DMS 273 treated with DMSO at 0.1 percent for 48 hours (cell line): ENCODE measurements at regions not wholly inside any gene's neighbourhood (a gene's known extent, or its start where the extent isn't known, plus 50 kb on each side); places are given as distances from the start of the nearest gene placed in this dataset.
"Not testable (repeated sequence)": the region's sequence is repeated elsewhere in the genome, so short reads cannot be mapped to it uniquely, and the experiment has no call there.

Experiments
- DNase-seq: peaks from one replicate; lab custom pipeline; 2025; lab: John Stamatoyannopoulos, UW

DNA sequence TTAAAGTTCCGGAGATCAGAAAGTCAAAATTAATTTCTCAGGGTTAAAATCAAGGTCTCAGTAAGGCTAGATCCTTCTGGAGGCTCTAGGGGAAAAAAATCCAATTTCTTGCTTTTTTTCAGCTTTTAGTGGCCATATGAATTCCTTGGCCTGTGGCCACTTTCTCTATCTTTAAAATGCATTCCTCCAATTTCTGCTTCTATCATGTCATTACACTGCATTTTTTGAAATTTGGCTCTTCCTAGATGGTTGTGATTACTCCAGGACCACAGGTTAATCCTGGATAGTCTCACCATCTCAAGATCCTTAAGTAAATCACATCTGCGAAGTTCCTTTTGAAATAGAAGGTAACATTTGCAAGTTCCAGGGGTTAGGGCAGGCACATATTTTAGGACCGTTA lies 1294.9 kb upstream of the CITED2 start:
- no peak for DNase-seq

DNA sequence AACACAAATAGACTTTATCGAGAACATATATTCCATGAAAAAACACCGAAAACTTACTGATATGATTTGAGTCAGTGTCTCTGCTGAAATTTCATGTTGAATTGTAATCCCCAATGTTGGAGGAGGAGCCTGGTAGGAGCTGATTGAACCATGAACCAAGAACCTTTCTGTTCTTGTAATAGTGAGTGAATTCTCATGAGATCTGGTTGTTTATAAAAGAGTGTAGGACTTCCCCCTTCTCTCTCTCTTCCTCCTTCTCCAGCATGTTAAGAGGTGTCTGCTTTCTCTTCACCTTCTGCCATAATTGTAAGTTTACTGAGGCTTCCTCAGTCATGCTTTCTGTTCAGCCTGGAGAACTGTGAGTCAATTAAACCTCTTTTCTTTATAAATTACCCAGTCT lies 1289.3 kb upstream of the CITED2 start:
- DNase-seq, result no peak

DNA sequence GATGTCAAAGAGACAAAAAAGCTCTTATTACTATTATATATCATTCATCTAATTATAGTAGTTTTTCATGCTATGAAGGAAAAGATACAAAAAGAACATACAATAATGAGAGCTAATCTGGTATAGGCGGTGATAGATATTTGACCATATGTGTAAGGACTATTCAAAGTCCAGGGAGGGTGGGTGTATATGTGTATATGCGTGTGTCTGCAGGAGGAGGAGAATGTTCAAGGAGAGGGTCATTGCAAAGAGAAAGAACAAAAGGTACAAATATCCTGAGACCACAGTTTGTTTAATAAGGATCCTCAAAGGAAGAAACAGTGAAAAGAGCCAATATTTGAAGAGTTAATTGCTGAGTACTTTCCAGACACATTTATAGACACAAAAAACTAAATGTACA lies 1288.6 kb upstream of the CITED2 start:
- no peak for DNase-seq

DNA sequence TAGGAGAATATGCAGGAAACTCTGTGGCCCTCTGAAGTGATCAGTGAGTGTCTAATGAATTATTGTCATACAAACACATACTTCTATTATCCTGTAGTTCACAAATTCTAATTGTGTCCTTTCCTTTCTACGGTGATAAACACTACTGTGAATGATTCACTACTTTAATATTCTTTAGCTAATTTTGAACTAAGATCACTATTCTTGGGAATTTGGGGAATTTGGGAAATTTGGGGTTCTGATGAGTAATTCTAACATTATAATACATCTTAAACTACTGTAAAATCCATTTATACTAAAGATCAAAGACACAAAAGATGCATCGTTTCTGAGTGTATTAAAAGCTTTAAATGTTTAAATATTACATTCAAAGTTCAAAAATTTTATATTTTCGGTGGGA lies 1287.2 kb upstream of the CITED2 start:
- no peak for DNase-seq

DNA sequence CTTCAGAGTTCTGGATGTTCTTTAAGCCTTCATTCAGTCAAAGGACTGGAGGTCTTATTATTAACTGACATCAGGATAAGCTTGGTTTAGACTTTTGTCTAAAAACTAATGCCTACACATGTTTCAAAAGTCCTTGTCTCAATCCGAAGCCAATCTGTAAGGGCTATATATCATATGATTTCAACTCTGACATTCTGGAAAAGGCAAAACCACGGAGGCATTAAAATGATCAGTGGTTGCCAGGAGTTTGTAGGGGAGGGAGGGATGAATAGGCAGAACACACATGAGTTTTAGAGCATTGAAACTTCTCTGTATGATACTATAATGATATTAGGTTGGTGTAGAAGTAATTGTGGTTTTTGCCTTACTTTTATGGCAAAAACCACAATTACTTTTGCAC lies 1285.8 kb upstream of the CITED2 start:
- no peak for DNase-seq

DNA sequence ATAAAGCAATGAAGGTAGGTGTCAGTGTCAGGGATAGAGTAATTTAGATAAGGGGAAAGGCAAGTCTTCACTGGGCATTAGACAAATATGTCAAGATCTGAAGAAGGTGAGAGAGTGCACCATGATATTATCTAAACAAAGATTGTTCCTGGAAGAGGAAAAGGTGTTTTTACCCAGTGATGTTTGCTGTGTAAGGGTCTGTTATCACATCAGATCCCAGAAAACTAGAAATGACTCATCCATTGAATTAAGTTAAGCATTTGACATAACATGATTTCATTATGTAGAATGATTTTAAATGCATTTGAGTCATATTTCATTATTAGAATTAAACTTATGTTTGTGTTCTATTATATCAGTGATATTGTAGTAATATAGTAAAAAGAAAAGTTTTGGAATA lies 1279.5 kb upstream of the CITED2 start:
- no peak for DNase-seq

DNA sequence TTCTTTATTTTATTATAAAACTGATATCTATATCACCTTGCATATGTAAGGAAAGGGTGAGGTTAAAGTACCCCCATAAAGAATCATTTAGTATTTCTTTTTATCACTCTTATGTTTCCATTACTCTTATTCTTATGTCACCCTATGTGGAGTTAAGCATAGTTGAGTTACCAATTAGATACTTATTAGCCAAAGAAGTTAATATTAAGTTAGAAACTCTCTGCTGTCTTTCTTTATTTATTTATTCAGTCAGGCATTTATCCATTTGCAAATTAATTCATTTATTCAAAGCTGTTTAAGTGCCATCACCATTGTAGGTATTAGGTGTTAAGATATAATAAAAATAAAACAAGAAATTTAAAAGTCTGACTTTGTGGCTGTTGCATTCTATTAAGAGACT lies 1279.1 kb upstream of the CITED2 start:
- no peak for DNase-seq

DNA sequence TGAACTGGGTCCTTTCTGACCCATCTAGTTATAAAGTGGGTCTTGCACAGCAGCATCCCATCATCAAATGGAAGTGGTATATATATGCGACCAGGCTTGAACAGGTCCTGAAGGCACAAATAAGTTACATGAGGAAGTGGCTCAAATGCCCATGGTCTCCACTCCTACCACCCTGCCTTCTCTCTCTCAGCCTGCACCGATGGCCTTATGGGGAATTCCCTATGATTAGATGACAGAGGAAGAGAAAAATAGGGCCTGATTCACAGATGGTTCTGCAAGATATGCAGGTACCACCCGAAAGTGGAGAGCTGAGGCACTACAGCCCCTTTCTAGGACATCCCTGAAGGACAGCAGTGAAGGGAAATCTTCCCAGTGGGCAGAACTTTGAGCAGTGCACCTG lies 1275.1 kb upstream of the CITED2 start:
- DNase-seq, result not testable (repeated sequence)

DNA sequence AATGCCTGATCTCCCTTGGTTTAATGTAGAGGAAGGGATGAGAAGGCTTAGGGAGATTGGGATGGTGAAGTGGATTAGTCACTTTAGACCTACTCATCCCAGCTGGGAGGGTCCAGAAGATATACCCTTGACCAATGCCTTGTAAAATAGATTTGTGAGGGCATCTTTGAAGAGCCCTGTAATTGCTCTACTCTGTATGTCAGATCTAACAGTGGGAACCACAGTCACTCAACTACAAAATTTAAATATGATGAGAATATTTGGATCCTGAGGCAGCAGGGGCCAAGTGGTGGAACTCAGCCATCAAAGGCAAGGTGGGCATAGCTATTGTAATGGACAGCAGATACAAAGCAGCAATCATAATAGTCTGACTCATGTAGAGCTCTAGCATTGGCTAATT lies 1272.9 kb upstream of the CITED2 start:
- DNase-seq, result not testable (repeated sequence)

DNA sequence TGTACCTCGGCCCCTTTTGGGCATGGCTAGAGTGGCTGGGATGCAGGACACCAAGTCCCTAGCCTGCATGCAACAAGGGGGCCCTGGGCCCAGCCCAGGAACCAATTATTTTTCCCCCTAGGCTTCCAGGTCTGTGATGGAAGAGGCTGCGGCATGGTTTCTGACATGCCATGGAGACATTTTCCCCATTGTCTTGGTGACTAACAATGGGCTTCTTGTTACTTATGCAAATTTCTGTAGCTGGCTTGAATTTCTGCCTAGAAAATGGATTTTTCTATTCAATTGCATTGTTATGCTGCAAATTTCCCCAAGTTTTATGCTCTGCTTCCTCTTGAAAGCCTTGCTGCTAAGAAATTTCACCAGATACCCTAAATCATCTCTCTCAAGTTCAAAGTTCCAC lies 1269.6 kb upstream of the CITED2 start:
- no peak for DNase-seq

DNA sequence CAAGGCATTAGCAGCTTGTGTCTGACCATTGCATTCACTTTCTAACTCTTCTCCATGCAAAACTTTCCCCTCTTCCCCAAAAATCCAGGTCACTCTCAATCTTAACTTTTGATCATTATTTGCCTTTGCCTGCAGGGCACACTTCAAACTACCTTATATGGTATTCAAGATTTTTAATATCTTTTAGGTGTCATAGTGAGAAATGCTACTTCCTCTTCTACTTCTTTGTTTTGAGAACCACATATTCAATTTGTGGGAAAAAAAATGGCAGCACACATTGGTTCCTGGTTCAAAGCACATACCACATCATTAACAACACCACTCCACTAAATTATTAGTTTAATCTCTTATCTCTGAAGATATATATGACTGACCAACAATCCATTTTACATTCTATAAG lies 1267.0 kb upstream of the CITED2 start:
- DNase-seq, result no peak

DNA sequence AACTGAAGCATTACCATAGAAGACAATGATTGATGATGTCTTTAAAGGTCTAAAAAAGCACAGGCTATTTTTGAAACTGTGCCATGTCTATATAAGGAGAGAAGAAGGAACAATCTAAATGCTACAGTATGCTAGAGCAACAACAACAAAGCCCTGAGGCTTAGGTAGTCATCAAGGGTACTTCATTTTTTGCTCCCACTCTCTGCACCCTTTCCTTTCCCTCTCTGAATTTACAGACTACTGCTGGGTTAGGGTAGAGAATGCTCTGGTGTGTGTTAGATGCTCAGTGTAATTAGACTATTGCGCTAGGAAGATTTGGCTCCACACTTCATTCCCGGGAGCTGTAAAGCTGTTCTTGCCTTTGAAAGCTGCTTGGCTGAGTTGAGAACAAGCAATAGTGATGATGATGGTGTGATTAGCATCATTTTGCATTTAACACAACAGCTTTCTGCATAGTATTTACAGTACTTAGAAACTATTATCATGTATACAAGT lies 1262.5 kb upstream of the CITED2 start:
- no peak for DNase-seq

DNA sequence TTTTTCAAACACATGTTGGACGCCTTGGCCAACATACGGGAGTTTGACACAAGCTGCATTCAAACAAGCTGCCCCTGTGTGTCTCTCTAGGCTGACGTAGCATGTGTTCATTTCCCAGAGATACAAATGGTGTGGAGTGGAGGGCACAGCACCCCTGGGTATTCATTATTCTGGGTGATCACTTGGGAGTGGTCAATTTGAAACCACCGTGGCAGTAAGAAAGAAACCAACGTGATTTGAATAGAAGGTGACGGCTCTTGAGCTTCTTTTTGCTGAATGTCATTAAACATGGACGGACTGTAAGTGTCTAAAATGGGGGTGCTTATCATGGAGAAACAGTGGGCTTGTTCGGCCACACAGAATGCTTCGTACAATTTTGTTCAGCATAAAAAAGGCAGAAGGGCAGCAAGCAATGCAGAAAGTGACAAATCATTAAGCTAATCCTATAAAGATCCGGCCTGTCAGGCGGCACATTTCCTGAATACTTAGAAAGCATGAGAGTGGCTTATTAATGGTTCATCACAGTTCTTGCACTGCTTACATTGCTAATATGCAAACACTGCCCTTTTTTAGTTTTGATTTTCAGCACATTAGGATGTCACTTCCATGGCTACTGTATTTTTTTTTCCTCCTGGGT lies 1261.9 kb upstream of the CITED2 start:
- no peak for DNase-seq

DNA sequence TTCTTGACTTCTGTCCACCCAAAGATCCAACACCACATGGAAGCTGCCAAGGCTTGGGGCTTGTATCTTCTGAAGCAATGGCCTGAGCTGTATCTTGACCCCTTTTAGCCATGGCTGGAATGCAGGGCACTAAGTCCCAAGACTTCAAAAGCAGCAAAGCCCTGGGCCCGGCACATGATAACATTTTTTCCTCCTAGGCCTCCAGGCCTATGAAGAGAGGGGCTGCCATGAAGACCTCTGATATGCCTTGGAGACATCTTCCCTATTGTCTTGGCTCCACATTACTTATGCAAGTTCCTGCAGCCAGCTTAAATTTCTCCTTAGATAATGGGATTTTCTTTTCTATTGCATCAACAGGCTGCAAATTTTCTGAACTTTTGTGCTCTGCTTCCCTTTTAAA lies 1252.6 kb upstream of the CITED2 start:
- DNase-seq, result no peak

DNA sequence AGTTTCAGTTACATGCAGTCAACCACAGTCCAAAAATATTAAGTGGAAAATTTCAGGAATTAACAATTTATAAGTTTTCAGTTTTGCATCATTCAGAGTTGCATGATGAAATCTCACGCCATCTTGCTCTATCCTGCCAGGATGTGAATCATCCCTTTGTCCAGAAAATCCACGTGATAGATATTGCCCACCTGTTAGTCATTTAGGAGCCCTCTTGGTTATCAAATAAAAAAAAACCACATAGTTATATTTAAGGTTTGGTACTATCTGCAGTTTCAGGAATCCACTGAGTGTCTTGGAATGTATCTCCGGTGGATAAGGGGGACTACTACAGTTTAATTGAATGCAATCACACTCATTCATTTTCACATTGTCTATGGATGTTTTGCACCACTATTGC lies 1249.0 kb upstream of the CITED2 start:
- DNase-seq, result no peak

DNA sequence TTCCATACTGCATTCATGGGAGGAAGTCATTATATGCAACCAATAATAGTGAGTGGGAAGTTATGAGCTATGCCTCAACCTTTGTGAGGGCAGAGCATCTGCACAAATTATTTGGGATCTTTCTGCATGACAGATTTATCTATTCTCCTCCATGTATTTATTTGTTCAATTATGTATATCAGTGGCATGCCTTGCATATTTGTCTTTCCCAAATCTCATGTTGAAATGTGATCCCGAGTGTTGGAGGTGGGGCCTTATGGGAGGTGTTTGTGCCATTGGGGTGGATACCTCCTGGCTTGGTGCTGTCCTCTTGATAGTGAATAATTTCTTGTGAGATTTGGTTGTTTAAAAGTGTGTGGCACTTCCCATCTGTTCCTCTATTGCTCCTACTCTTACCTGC lies 1246.0 kb upstream of the CITED2 start:
- no peak for DNase-seq

DNA sequence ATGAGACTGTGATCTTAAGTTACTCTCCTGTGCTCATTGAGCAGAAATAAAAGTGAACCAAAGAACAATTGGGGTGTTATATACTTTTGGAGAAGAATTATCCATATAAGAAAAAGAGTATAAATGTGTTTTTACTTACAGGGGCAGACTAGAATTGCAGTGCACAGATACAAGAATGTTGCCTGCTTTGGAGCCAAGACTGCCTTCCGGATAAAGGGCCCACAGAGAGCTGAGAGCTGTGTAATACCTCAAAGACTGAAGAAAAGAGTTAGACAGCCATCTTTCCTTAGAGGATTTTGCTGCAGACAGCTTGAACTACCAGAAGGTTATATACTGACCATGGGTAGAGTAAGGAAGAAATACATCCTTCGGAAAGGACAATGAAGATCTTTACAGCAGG lies 1235.5 kb upstream of the CITED2 start:
- DNase-seq, result no peak

DNA sequence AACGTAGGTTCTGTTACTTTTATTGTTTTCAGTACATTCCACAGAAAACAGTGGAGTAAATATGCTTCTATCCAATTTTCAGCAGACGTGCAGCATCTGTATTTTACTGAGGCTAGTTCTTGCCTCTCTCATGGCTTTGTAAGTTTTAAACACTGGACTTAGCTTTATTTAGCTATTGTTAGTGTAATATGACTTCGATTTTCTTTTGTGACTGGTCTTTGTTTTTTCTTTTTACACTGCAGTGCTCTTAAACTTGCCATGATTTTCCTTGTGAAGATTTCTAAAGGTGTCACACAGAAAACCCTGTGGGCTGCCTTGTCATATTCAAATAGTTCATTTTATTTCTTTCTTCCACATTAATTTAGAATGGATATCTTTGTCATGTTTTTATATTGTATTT lies 1234.9 kb upstream of the CITED2 start:
- DNase-seq, result no peak

DNA sequence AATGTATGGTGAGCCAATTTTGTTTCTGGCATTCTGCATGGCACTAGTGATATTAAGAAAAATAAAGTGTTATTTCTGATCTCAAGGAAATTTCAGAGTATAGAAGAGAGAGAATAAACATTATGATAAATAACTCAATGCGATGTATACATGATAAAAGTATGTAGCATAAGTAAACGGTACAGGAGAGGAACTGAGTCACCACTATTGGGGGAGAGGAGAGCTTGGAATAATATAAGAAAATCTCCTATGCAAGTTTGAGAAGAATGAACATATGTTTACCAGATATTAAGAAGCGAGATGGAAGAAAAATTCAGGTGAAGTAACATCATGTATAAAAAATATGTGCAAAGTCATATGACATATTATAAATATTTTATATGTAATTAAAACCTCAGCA lies 1230.3 kb upstream of the CITED2 start:
- DNase-seq, result no peak

DNA sequence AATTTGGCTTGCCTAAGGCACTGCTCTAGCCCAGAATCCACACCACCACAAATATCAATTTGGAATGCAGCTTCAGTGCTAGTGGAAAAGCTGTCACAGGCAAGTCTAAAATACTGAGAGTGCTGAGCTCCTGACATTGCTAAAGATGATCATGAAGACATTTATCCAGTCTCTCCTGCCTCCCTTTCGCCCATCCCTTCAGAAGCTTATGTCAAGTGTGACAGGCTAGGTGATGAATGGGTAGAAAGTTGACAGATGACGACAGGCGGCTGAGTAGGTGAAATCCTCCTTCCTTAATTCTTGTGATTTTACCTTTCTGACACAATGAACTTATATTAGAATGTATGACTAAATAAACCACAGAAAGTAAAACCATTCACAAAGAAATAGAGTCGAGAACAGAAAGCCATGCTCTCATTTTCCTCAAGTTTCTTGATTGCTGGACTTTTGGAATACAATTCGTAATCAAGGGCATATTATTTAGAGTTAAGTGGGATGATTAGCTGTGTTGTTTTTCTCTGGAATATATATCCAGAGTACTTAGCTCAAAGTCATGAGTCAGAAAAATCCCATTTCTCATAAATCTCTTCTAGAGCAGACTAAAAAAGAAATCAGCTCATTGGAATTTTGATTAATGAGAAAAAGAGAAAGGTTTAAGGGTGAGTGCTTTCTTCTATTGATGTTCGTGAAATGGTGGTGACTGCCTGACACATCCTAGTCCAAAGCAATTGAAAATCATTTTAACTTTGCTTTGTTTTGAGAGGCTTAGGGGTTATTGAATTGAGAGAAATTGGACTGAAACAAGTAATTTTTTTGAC lies 1228.2 kb upstream of the CITED2 start:
- no peak for DNase-seq

DNA sequence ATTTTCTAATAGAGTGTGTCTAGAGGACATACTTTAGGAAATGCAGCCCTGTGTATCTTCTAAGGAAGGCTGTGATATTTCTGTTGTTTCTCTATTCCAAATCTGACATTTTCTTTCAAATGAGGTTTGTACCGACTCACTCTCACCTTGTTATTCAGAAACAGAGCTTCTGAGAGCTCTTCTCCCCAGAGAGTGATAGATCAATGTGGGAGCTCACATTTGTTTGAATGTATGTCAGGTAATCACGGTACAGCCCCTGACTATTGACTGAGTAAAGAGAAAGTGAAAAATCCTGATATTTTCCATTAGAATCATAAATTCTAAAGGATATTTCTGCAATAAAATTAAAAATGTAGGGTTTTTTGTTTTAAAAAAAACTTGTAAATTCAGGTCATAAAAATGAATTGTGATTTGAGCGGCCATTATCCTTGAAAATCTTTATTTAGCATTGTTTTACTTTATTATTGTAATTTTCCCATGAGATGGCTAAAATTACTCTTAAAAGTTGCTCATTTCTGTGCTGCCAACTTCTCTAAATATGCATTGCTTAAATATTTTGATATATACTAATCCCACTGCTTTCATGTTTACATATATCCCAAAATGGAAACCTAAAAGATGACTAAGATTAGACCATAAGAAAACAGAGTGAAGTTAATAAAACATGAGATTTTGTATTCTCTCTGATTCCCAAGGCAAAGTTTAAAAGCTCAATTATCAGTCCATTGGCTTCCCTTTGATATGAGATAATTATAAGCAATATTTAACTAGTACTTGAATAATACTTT lies 1226.8 kb upstream of the CITED2 start:
- no peak for DNase-seq

DNA sequence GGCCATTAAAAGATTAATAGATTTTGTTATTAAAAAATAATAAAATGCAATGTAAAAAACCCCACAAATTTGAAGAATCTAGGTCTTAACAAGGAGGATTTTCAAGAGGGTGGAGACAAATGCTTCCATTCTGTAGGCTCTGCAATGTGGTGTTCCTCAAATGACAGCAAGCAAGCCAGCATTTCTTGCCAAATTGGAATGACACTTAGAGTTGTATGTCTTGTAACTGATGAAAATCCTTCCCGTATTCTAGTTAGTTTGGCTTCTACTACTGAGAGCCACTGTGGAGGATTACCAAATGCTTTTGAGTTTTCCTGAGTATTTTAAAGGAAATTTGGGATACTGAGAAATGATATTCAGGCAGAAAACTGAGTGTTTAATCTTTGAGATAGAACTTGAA lies 1225.5 kb upstream of the CITED2 start:
- no peak for DNase-seq

DNA sequence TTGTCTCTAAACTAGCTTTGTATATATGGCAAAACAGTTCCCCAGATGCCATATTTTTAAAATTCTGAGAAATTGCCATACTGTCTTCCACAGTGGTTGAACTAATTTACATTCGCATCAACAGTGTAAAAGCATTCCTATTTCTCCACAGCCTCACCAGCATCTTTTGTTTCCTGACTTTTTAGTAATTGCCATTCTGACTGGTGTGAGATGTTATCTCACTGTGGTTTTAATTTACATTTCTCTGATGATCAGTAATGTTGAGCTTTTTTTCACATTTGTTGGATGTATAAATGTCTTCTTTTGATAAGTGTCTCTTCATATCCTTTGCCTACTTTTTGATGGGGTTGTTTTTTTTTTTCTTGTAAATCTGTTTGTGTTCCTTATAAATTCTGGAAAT lies 1222.7 kb upstream of the CITED2 start:
- no peak for DNase-seq
